Stimulated activated CD8-positive, alpha-beta memory T cell treated with anti-CD3 and anti-CD28 coated beads, Interleukin-12 subunit alpha, Interleukin-12 subunit beta, amount 100 ng/mL, for 24 hours (primary cell): ENCODE measurements at regions not wholly inside any gene's neighbourhood (a gene's known extent, or its start where the extent isn't known, plus 50 kb on each side); places are given as distances from the start of the nearest gene placed in this dataset.
"Not testable (repeated sequence)": the region's sequence is repeated elsewhere in the genome, so short reads cannot be mapped to it uniquely, and the experiment has no call there.

Source experiments
- DNase-seq: peaks from one replicate; pipeline ENCODE4 v3.0.0-alpha.2; 2020; ENCODE audit errors: extremely low read depth

DNA sequence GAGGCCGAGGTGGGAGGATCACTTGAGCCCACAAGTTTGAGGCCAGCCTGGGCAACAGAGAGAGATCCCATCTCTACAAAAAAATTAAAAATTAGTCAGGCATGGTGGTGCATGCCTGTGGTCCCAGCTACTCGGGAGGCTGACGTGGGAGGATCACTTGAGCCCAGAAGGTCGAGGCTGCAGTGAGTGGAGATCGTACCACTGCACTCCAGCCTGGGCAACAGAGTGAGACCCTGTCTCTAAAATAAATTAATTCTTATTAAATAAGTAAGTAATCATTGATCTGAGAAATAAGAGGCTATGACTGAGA lies 452.6 kb downstream of the SOX9 start:
- not testable (repeated sequence) for DNase-seq

GRCh38 chr17:72574675-72575510 lies 454.1 kb downstream of the SOX9 start:
- no peak for DNase-seq

DNA sequence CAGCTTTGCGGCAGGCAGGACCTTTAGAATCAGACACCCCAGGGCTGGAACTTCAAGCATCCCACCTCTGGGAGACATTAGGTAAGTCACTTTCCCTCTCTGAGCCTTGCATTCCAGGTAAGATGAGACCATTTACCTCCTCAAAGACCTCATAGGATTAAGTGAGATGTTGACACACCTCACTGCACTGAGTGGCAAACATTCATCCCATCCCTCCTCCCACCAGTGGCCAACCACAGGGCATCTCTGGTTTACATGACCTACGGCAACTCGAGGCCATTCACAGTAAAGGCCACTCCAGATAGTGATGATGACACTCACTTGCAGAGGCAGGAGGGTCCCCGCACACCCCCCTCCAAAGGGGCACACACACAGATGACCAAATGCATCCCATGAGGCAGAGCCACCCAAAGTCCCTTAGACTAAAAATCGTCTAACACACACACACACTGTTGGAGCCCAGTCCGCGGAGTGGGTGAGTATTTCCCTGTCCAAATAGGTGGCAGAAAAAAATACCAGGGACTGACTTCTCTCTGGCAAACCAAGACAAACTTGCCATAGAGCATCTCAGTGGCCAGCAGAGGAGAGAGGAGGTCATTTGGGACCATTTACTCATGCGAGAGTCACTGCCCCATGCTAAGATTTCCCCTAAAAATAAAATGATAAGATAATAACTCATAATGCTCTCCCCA lies 454.9 kb downstream of the SOX9 start:
- DNase-seq: no peak

DNA sequence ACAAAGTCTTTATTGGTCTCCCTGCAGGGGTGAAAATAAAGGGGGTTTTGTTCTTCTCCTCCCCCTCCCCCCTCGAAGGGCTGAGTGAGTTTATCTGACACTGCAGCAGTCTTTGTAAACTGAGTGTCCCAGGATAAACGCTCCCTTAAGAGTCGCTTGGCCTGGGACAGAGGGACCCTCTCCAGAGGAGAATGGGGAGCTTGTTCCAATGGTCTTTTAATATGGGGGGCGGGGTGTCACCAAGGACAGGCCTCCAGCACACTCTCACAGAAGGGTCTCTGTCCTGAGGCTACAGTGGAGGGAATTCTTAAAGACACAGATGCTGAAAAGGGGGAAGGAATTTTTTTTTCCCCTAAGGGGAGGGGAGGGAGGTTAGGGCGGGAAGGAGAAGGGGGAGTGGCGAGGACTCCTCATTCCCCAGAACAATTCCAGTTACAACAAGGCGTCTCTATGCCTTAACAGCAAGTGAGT lies 455.5 kb downstream of the SOX9 start:
- DNase-seq: no peak

GRCh38 chr17:72578817-72579470 lies 458.1 kb downstream of the SOX9 start:
- no peak for DNase-seq

DNA sequence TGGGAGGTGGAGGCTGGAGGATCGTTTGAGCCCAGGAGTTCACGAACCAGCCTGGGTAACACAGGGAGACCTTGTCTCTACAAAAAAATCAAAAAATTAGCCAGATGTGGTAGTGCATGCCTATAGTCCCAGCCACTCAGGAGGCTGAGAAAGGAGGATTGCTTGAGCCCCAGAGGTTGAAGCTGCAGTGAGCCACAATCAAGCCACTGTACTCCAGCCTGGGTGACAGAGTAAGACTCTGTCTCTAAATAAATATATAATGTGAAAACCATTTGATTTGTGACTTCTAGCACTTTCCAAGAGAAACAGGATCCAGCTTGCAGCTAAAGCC lies 459.1 kb downstream of the SOX9 start:
- DNase-seq: no peak

- no peak for DNase-seq
These were observed 459.7 kb downstream of the SOX9 start for GRCh38 chr17:72580321-72581127.

DNA sequence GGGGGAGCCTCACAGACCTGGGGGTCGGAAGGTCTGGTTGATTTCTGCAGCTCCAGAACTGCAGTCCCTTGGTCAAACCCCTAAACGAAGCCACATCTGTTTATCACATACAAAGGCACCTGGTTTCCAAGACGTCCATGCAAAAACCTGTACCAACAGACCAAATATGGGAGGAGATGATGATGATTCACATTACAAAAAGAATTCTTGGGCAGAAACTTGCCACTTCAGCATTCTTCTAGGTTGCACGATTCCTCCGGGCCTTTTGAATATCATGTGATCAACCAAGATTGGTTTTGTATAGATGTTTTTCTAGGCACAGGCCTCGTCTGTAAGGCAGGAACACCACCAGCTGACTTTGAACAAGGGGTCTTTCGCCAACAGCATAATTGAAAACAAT lies 466.3 kb downstream of the SOX9 start:
- no peak for DNase-seq

DNA sequence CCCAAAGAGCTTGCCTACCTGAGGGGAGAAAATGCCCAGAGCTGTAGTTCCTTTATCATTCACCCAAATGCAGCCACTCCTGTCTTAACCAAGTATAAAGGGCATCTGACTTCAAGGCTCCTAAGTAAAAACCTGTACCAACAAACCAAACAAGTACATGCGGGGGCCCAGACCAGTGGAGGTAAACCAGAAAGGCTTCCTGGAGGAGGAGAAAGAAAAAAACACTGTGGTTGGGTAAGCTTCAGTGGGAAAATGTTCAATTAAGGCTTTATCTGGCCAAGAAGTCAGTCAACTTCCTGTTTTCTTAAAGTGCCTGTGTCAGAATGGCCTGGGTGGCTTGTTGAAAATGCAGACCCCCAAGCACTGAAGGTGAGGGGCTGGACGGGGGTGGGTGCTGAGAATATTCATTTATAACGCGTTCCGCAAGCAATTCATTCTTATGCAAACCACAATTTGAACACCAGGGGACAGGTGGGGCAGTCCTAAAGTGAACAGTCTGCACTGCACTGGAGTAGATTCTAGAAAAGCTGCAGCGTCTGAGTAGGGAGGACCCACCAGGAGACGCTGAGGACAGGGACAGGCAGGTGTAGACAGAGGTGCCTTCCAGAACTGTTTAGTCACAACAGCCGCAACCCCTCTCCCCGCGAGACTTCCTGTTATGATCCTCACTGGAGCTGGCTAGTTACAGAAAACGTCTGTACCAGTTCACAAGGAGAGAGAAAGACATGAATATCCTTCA lies 467.1 kb downstream of the SOX9 start:
- no peak for DNase-seq

DNA sequence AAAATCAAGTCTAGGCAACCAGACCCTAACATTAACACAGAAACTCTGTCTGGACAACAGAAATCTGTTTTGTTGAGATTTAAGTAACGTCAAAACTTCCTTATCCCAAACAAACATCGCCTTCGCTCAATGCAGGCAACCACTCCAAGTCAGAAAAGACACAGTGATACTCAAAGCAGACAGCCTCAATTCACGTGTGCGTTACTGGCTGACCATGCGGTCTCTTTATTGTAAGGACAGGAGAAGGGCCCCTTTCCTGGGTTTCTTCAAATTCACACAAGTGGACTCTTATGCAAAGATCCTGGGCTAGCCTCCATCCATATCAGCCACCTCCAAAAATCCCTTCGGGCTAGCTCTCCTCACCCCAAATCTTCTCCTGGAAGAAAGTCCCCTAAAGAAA lies 467.7 kb downstream of the SOX9 start:
- DNase-seq: no peak

- DNase-seq: no peak
These were observed 468.1 kb downstream of the SOX9 start for GRCh38 chr17:72588961-72589360.

DNA sequence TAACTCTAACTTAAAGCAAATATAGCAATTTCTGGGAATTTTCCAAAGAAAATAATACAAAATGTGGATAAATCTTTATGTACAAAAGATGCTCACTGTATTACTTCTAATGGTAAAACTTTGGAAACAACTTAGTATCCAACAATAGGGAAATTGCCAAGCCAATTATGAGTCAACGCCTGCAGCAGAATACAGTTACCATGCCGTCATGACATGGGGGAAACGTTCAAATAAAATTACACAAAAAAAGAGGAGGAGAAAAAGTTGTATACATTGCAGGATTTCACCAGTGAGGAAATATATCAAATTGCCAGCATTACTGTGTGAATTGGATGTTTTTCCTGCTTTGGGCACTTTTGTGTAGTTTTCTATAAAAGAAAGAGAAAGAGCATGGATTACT lies 469.6 kb downstream of the SOX9 start:
- DNase-seq: no peak

DNA sequence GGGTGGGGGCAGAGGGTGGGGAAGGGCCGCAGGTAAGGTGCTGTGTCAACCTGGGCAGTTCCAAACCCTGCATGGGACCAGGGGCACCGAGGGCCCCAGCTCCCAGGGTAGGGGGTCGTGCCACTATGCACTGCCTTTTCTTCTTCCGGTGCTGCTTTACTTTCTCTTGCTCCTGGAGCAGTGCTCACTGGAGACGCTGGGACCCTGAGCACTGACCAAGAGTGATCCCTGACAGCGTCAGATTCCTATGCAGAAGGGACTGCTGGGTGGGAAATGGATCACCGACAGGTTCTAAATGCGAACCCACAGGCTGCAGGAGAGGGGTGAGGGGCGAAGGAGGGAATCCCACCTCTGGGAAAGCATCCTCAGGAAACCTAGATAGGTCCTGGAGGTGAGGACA lies 470.1 kb downstream of the SOX9 start:
- DNase-seq: no peak

DNA sequence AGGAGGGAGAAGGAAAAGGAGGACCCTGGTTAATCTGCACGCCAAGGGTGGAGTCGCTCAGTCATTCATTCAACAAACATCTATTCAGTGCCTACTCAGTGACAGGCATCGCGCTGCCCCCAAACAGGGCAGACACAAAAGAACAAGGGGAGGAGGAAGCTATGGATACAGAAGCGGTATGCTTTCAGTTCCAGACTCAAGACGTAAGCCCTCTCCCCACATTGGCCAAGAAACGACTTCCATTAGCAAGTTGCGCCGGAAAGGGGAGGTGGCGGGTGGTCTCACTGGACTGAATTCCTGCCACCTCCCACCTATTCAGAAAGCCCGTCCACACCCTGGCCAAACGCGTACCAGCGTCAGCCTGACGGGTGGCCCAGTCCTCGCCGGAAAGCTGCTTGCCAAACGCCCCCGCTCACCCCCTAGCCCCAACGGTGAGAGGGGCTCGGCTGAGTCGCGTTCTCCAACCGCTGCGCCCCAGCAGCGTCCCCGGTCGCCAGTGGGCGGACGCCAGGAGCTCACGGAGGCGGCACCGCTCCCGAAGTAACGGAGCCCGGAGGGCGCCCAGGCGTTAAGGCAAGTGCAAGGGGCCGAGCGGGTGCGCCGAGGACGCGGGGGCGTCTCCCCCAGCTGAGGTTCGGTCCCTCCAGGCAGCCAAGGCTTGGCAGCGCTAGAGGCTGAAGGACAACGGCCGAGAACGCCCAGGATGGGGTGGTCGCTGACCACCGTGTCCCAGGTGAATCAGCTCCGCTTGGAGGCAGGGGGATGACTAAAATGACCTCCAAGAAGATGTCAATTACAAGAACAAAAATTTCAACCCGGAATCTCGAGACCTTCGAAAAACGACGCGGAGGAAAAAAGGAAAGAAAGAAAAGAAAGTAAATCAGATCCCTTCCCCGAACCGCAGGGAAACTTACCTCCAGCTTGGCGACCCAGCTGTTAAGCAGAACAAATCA lies 470.7 kb downstream of the SOX9 start:
- no peak for DNase-seq

- DNase-seq: peak; percentile 7
These were observed 471.6 kb downstream of the SOX9 start for GRCh38 chr17:72592242-72592966.

DNA sequence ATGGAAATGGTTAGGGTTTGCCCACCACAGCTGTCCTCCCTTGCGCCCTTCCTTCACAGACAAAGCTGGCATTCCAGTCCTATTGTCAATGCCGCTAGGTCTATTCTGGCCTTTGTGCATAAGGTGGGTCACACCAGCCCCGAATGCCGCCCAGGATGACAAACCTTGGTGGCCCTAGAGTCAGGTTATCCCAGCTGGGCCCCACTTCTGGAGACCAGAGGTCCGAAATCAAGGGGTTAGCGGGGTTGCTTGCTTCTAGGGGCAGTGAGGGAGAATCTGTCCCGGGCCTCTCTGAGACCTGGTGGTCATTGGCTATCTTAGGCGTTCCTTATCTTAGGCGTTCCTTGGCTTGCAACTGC lies 472.1 kb downstream of the SOX9 start:
- no peak for DNase-seq

- no peak for DNase-seq
These were observed 473.4 kb downstream of the SOX9 start for GRCh38 chr17:72594248-72594647.
